Fibroblast of the conjunctiva (primary cell): ENCODE measurements at regions not wholly inside any gene's neighbourhood (a gene's known extent, or its start where the extent isn't known, plus 50 kb on each side); places are given as distances from the start of the nearest gene placed in this dataset.

Experiments used
- DNase-seq: peaks from one replicate; pipeline ENCODE4 v3.0.0-alpha.2; 2010; ENCODE audit warnings: low read depth

GRCh38 chr3:22942981-22943380 is 260.1 kb upstream of the UBE2E2 start:
- no peak for DNase-seq

DNA sequence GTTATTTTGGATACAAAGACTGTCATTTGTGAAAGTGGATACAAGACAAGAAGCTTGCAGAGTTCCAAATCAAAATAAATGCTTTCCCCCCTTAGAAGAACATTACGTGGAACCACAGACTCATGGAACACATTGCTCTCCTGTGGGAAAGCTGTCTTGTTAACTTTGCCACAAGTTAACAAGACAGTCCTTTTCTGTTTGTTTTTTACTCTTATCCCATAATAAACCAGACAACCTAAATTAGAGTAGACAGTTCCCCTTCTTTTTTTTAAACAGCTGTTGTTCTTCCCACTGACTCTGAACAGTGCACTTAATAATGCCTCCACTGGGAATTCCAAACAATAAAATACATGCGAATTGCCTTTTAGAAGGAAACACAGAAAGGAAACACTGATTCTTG is 255.3 kb upstream of the UBE2E2 start:
- no peak for DNase-seq

DNA sequence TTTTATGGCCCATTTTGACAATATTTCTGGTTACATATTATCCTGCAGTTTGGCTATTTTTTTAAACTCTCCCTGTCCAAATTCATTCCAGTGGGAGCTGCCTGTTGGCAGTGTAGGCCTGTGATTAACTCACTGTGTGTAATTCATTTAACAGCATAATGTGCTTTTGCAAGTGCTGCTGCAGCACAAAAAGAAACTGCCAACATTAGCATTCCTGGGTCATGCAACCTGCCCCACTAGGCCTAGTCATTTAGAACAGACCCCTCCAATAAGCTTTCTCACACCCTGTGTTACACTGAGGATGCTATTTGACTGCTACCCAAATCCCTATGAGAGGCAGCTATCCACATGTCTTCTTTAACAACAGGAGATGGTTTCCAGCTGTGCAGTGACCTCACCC is 251.2 kb upstream of the UBE2E2 start:
- DNase-seq = no peak

DNA sequence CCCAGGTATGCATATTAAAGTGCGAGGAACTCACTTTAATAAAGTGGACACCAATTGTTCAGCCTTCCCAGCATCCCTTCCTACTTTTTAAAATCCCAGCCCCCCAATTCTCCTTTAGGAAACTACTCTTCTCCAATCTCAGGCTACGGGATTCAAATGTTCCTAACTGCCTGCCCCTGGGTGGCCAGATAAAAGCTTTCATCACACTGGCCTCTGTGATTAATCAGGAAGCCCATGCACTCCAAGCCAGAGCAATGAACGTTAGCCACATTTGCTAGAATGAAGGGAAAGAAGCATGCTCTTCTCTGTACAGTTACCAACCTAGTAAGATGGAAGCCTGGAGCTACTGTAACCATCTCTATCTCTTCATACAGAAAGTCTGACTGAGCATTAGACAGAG is 250.3 kb upstream of the UBE2E2 start:
- no peak for DNase-seq

- DNase-seq = no peak
Measured at GRCh38 chr3:22959593-22959992, 243.5 kb upstream of the UBE2E2 start.

DNA sequence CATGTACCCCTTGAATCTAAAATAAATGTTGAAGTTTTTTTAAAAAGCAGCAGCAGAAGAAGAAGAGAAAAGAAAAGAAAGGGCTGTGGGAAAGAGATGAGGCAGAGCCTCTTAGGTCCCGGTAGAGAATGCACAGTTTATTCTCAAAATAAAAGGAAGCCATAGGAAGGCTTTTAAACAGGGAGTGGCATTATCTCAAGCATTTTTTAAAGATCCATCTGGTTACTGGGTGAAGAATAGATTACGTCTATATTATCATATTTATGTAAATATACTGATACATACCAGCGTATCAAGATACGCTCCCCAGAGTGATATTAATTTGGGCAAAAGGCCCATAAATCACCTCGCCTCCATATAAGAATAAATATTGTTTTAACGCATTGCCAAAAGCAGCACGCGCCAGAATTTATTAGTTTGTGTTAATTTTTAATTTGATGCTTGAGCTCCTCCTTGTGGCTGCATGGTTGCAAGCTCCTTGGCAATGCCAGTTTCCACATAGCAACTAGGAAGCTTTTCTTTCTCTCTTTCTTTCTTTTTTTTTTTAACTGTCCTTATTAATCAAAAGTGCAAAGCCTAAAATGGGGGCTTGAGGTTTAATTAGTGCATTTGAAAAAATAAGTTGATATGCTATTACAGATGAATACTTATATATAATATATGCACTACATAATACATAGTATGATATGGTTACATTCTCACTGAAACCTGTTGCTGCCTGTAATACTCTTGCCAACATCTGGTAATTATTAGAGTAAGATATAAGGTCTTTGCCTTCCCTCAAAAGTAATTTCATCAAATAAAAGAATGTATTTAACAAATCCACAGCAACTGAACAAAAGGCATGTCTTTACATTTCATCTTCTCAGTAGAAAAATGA is 242.8 kb upstream of the UBE2E2 start:
- DNase-seq = peak; percentile 23

- DNase-seq = no peak
Measured at GRCh38 chr3:22962244-22962643, 240.9 kb upstream of the UBE2E2 start.

GRCh38 chr3:22966349-22966748 is 236.8 kb upstream of the UBE2E2 start:
- DNase-seq = no peak

DNA sequence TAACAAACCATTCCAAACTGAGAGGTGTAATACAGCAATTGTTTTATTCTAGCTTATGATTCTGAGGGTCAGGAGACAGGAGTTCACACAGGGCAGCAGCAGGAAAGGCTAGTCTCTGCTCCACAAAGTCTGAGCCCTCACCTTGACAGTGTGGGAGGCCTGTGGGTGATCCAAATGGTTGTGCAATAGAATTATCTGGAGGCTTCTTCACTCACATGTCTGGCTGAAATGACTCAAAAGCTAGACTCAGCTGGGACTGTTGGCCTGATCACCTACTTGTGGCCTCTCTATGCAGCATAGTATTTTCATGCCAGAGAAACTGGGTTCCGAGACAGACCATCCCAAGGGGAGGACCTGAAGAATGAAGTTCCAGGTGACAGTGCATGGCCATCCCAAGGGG is 233.9 kb upstream of the UBE2E2 start:
- no peak for DNase-seq

DNA sequence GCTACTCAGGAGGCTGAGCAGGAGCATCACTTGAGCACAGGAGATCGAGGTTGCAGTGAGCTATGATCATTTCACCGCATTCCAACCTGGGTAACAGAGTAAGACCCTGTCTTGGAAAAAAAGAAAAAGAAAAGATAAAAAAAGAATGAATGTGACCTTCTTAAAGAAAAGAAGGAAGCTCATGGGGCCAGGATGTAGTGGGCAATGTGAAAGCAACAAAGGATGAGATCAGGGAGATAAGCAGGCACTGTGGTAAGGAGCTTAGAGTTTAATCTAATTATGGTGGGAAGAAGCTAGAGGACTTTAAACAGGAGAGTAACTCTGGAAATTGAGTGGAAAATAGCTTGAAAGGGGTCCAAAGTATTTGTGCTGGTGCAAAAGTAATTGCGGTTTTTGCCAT is 231.6 kb upstream of the UBE2E2 start:
- no peak for DNase-seq

- DNase-seq = no peak
Measured at GRCh38 chr3:22977042-22977441, 226.1 kb upstream of the UBE2E2 start.

GRCh38 chr3:22977650-22978289 is 225.4 kb upstream of the UBE2E2 start:
- DNase-seq = no peak

DNA sequence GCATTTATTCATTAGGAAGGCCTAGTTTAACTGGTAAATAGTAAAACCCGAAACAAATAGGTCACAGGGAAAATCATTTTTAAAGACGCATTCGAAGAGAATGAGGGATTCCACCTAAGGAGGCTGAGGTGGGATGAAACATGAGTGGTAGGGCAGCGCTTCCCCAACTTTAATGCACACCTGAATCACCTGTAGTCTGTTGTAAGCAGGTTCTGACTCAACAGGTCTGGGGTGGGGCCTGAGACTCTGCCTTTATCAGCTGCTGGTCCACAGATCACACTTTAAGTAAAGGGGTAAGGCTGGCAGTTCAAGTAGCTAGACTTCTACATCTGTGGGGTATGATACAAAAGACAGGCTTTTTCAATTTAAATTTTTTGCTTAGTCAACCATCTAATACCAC is 223.5 kb upstream of the UBE2E2 start:
- no peak for DNase-seq

GRCh38 chr3:22980346-22980745 is 222.8 kb upstream of the UBE2E2 start:
- no peak for DNase-seq

DNA sequence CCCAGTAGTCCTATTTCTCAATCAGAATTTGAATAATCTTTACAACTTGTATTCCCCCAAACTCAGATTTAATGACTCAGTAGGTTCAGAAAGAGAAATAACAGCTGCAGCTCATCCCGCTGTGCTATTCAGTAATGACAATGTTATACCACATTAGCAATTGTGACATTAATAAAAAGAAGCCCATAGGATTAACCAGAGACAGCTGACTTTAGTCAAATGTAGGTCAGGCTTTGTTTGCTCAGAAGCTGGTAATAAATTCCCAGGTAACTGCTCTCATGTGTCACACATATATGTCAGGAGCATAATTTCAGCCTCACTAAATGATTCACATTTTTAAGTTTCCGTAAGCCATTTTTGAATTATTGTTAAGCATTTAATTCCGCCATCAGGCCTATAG is 222.0 kb upstream of the UBE2E2 start:
- DNase-seq = no peak

GRCh38 chr3:22981861-22982260 is 221.3 kb upstream of the UBE2E2 start:
- no peak for DNase-seq

DNA sequence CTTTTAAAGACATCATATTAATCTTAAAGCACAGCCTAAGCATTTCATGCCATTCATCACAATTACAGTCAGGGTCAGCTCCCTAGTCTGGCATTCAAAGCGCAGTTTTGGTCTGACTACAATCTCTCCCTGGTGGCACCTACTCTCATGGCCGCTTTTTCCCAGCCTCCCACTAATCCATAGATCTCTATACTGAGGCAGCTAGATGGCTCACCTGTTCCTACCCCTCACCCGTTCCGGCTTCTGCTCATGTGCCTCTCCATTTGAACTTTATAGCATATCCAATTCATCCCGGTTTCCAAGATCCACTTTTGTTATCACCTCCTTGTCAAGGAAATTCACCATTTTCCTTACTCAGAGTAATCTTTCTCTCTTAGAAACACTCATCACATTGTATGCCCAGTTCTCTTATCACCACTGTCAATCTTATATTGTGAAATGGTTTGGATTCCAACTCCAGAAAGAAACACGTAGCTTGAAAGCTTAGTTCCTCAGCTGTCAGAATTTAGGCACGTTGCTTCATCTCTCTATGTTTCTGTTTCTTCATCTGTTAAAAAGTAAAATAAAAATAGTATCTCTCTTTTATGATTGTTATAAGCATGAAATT is 220.0 kb upstream of the UBE2E2 start:
- no peak for DNase-seq

DNA sequence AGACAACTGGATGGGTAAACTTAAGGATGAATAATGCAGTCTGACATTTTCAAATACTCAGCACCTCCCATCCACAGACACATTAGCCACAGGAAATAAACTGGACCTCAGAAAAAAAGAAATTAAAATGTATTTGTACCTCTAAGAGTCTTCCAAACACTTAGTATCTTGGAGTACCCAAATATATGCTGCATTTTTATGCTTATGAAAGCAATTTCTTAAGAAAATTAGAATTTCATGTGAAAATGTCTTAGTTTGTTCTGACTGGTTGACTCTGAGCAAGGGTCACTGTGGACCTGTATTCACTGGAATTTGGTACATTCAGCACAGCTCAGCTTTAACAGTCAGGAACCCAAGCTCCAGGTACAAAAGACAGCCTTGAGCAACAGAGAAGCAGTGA is 216.2 kb upstream of the UBE2E2 start:
- DNase-seq = no peak

DNA sequence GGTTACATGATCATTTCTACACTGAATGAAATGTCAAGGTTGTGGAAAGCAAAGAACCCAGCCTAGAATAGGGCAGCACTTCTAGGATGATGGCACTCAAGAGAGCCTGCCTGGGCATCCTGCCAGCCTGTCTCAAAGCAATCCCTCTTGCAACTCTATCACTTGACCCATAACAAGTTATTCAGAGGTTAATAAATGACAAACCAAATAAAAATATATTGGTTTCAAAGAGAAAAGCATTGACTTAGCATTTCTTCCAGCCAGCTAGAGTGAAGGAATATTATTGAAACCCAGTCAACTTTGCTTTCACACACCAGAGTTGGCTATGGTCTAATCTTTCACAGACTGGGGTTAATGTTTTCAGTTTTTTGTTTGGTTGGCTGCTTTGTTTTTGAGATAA is 214.6 kb upstream of the UBE2E2 start:
- DNase-seq = no peak

DNA sequence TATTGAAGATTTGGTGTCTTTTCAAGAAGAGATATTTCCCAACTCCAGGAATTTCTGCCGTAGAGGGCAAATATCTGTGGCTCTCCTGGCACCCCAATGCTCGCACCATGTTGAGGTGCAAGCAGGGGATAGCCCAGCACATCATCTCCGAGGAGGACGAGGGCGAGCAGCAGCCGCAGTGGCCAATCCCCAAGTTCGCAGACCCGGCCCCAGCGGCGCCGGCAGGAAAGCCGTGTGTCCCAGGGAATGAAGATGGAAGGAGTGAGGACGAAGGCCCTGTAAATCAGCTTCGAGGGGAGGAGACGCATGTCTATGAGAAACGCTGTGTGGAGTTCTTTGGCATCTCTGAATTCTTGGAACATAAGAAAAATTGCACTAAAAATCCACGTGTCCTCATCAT is 213.4 kb upstream of the UBE2E2 start:
- DNase-seq = no peak

- no peak for DNase-seq
Measured at GRCh38 chr3:22990291-22991200, 212.6 kb upstream of the UBE2E2 start.

DNA sequence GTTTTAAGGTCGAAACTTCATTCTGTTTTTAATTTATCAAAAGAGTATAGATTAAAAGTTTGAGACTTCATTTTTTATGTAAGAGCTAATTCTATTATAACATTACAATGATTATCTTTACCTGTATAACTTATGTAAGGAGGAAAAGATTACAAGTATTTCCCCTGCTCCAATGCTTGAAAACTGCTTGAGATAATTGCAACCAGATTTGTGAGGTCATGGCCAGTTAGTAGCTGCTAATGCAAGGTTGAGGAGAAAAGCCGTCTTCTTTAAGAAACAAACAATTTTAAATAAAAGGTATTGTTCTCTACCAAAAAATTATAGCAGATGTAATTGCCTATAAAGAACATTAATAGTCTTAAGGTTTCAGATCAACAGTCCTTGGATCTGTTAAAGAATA is 208.3 kb upstream of the UBE2E2 start:
- DNase-seq = no peak
